ENCODE measurements at regions not wholly inside any gene's neighbourhood (a gene's known extent, or its start where the extent isn't known, plus 50 kb on each side); places are given as distances from the start of the nearest gene placed in this dataset.
"Not testable (repeated sequence)": the region's sequence is repeated elsewhere in the genome, so short reads cannot be mapped to it uniquely, and the experiment has no call there.

DNA sequence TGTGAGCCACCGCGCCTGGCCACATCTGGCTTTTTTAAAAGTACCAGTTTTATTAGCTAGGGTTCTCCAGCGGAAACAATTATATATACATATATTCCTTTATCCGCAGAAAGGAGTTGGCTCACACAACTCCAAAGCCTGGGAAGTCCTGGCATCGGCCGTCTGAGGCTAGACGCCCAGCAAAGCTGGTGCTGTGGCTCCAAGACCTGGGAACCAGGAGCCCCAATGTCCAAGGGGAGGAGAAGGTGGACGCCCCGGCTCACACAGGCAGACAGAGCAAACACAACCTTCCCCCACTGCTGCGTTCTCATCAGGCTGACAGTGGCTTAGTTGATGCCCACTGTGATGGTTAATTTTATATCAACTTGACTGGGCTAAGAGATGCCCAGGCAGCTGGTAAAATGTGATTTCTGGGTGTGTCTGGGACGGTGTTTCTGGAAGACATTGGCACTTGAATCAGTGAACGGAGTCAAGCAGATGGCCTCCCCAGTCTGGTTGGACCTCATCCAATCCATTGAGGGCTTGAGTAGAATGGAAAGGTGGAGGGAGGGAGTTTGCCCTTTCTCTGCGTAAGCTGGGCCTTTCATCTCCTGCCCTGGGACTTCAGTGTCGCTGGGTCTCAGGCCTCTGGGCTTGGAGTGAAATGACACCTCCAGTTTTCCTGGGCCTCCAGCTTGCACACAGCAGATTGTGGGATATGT, 904.4 kb downstream of the BRD1 start:
- no peaks in the 10 kb centered on the region for H3K36me3 ChIP-seq (ENCODE audit: insufficient read depth, low read length)
- H3K4me3 ChIP-seq (ENCODE audit: low read length), result no peak overlapping the region
- Mint-ChIP-seq H3K9me3 (peaks cover 0 to 3% (median 2%) of the 10 kb centered on the region in 5 donors), H3K27ac (no peak overlapping the region), H3K27me3 (peaks cover 7 to 17% of the 10 kb centered on the region in 2 donors), H3K36me3 (no peaks in the 10 kb centered on the region), H3K4me1 (no peaks in the 10 kb centered on the region), H3K4me3 (no peak overlapping the region)
- H3K27me3 ChIP-seq (ENCODE audit: insufficient read depth, low read length, poor library complexity, severe bottlenecking), result no peaks in the 10 kb centered on the region
- CTCF ChIA-PET, result no interaction called here
- no peak overlapping the region for H3K27ac ChIP-seq (ENCODE audit: low read depth, low read length)
- no peak for DNase-seq
- POLR2A ChIA-PET, result no interaction called here
- H3K9me3 ChIP-seq (ENCODE audit: low read length), result no peaks in the 10 kb centered on the region
- H3K4me1 ChIP-seq (ENCODE audit: insufficient read depth, low read length), result no peaks in the 10 kb centered on the region

DNA sequence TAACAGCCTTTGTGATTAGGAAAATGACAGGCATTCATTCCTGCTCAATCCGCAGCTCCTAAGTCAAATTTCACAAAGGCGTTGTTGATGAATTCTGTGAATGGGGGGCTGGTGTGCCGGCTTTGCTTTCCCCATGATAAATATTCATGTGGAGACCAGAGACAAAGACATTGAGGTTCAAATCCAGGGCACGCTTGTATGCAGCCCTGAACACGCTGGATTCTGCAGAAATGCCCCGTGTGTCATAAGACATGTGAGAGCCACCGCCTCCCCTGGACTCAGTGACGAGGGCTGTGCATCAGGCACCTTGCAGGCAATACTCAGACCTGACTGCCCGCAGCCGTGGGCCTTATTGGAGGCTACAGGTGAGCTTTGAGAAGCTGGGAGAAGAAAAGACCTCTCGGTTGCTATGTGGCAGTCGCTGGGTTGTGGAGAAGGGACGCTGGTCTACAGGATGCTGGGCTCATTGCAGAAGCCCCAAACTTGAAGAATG, 906.2 kb downstream of the BRD1 start:
- Mint-ChIP-seq H3K27ac (no peak overlapping the region), H3K9me3 (peaks cover 0 to 3% (median 2%) of the 10 kb centered on the region in 5 donors), H3K36me3 (no peaks in the 10 kb centered on the region), H3K4me3 (no peak overlapping the region), H3K27me3 (peaks cover 7 to 21% of the 10 kb centered on the region in 2 donors), H3K4me1 (no peaks in the 10 kb centered on the region)
- Histone ChIP-seq H3K27ac (ENCODE audit: low read depth, low read length) (no peak overlapping the region), H3K4me3 (ENCODE audit: low read length) (no peak overlapping the region), H3K9me3 (ENCODE audit: low read length) (no peaks in the 10 kb centered on the region), H3K27me3 (ENCODE audit: insufficient read depth, low read length, poor library complexity, severe bottlenecking) (no peaks in the 10 kb centered on the region), H3K4me1 (ENCODE audit: insufficient read depth, low read length) (no peaks in the 10 kb centered on the region), H3K36me3 (ENCODE audit: insufficient read depth, low read length) (no peaks in the 10 kb centered on the region)
- ChIA-PET POLR2A (no interaction called here), CTCF (no interaction called here)
- DNase-seq, result no peak

DNA sequence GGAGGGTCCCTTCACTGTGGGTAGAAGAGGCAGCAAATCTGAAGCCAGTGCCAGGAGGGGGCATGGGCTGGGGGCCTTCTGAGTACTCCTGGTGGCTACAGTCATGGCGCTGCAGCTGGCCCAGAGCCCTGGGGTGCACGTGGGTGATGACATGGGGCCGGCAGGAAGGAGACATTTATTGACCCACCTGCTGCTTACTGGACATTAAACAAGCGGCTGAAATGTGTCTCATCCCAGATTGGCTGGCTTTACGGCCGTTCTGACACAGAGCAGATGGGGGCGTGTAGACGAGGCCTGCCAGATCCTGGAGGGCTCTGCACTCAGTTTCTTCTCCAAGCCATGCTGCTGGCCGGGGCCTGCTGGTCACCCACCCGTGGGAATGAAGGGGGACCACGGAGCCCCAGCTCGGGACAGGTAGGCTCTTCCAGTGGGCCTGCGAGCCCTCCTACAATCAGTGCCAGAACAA, 906.9 kb downstream of the BRD1 start:
- CTCF ChIA-PET, result no interaction called here
- no peak overlapping the region for H3K4me3 Mint-ChIP-seq
- Histone ChIP-seq H3K36me3 (ENCODE audit: insufficient read depth, low read length) (no peaks in the 10 kb centered on the region), H3K4me1 (ENCODE audit: insufficient read depth, low read length) (no peaks in the 10 kb centered on the region), H3K27ac (ENCODE audit: low read depth, low read length) (no peak overlapping the region), H3K27me3 (ENCODE audit: insufficient read depth, low read length, poor library complexity, severe bottlenecking) (no peaks in the 10 kb centered on the region), H3K4me3 (ENCODE audit: low read length) (no peak overlapping the region), H3K9me3 (ENCODE audit: low read length) (no peaks in the 10 kb centered on the region)
- POLR2A ChIA-PET, result no interaction called here
- no peak for DNase-seq
- peaks cover 7 to 21% of the 10 kb centered on the region in 2 donors for H3K27me3 Mint-ChIP-seq
- H3K9me3 Mint-ChIP-seq, result peaks cover 0 to 3% (median 2%) of the 10 kb centered on the region in 5 donors
- no peaks in the 10 kb centered on the region for H3K4me1 Mint-ChIP-seq
- H3K36me3 Mint-ChIP-seq, result no peaks in the 10 kb centered on the region
- H3K27ac Mint-ChIP-seq, result no peak overlapping the region

DNA sequence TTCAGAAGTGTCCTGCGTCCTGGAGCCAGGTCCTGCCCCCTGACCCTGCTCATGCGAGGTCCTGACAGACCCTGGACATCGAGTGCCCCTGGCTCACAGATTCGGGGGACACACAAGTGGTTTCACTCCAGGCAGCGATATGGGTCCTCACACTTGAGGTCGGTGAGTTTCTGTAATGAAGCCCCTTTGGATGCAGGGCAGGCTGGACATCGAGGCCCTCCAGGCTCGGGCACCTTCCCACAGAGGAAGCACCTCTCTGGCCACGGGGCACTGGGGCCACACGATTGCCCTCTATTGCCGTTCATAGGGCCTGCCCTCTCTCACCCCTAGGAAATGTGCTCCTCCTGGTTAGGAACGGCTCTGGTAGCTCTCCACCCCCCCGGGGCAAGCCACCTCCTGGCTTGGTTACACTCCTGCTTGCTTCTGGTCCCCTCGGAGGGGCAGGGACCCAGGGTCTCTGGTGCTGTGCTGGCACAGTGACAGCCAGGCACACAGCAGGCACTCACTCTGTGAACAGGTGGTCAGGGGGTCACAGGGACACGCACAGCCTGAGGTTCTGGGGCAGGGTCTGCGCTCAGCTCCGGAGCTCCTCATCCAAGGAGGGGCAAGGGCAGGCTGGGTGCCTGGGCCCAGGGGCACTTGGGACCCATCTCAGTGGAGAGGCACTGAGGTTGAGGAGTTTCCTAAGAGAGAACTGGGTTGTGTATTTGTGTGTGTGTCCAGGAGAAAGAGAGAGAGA, 907.7 kb downstream of the BRD1 start:
- no peaks in the 10 kb centered on the region for H3K36me3 Mint-ChIP-seq
- H3K4me3 ChIP-seq (ENCODE audit: low read length), result no peak overlapping the region
- CTCF ChIA-PET, result no interaction called here
- H3K4me3 Mint-ChIP-seq, result no peak overlapping the region
- H3K27ac ChIP-seq (ENCODE audit: low read depth, low read length), result no peak overlapping the region
- H3K27me3 ChIP-seq (ENCODE audit: insufficient read depth, low read length, poor library complexity, severe bottlenecking), result no peaks in the 10 kb centered on the region
- no peaks in the 10 kb centered on the region for H3K9me3 ChIP-seq (ENCODE audit: low read length)
- H3K27ac Mint-ChIP-seq, result no peak overlapping the region
- H3K27me3 Mint-ChIP-seq, result peaks cover 6 to 17% of the 10 kb centered on the region in 2 donors
- no peaks in the 10 kb centered on the region for H3K4me1 ChIP-seq (ENCODE audit: insufficient read depth, low read length)
- no peak for DNase-seq
- POLR2A ChIA-PET, result no interaction called here
- H3K36me3 ChIP-seq (ENCODE audit: insufficient read depth, low read length), result no peaks in the 10 kb centered on the region
- peaks cover 0 to 3% (median 0%) of the 10 kb centered on the region in 5 donors for H3K9me3 Mint-ChIP-seq
- H3K4me1 Mint-ChIP-seq, result peaks cover 0 to under 1% (median 0%) of the 10 kb centered on the region in 3 donors

DNA sequence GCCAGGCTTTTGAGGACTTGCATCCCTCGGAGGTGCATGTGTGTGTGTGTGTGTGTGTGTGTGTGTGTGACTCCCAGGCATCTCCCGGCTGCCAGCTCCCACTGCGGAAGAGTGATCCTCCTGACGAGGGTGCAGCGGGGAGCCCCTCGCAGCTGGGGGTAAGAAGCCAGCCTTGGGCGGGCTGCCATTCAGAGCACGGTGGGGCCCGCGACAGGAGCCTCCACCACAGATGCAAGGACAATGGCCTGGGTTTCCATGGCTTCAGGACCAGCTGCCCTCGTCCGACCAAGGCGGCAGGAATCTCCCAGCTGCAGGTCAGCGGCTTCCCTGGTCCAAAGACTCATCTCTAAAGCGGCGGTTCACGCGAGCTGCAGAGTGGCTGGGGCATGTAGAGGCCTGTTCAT, 908.5 kb downstream of the BRD1 start:
- Mint-ChIP-seq H3K4me3 (no peak overlapping the region), H3K27me3 (peaks cover 6 to 16% of the 10 kb centered on the region in 2 donors), H3K9me3 (peaks cover 0 to 5% (median 0%) of the 10 kb centered on the region in 5 donors), H3K36me3 (no peaks in the 10 kb centered on the region), H3K4me1 (peaks cover 0 to 3% (median 0%) of the 10 kb centered on the region in 3 donors), H3K27ac (no peak overlapping the region)
- DNase-seq, result no peak
- CTCF ChIA-PET, result no interaction called here
- Histone ChIP-seq H3K27ac (ENCODE audit: low read depth, low read length) (no peak overlapping the region), H3K4me1 (ENCODE audit: insufficient read depth, low read length) (no peaks in the 10 kb centered on the region), H3K27me3 (ENCODE audit: insufficient read depth, low read length, poor library complexity, severe bottlenecking) (no peaks in the 10 kb centered on the region), H3K36me3 (ENCODE audit: insufficient read depth, low read length) (no peaks in the 10 kb centered on the region), H3K9me3 (ENCODE audit: low read length) (no peaks in the 10 kb centered on the region), H3K4me3 (ENCODE audit: low read length) (no peak overlapping the region)
- POLR2A ChIA-PET, result no interaction called here

- ChIA-PET CTCF (no interaction called here), POLR2A (no interaction called here)
- no peaks in the 10 kb centered on the region for H3K27me3 ChIP-seq (ENCODE audit: insufficient read depth, low read length, poor library complexity, severe bottlenecking)
- H3K9me3 Mint-ChIP-seq, result peaks cover 0 to 5% (median 0%) of the 10 kb centered on the region in 5 donors
- no peaks in the 10 kb centered on the region for H3K36me3 Mint-ChIP-seq
- H3K27ac Mint-ChIP-seq, result no peak overlapping the region
- no peak for DNase-seq
- no peaks in the 10 kb centered on the region for H3K36me3 ChIP-seq (ENCODE audit: insufficient read depth, low read length)
- peaks cover 0 to 3% (median 0%) of the 10 kb centered on the region in 3 donors for H3K4me1 Mint-ChIP-seq
- no peak overlapping the region for H3K27ac ChIP-seq (ENCODE audit: low read depth, low read length)
- H3K4me3 ChIP-seq (ENCODE audit: low read length), result no peak overlapping the region
- no peaks in the 10 kb centered on the region for H3K9me3 ChIP-seq (ENCODE audit: low read length)
- H3K4me3 Mint-ChIP-seq, result no peak overlapping the region
- H3K4me1 ChIP-seq (ENCODE audit: insufficient read depth, low read length), result no peaks in the 10 kb centered on the region
- peaks cover 3 to 16% of the 10 kb centered on the region in 2 donors for H3K27me3 Mint-ChIP-seq
Observed at GRCh38 chr22:48918585-48919186, 909.0 kb downstream of the BRD1 start.

DNA sequence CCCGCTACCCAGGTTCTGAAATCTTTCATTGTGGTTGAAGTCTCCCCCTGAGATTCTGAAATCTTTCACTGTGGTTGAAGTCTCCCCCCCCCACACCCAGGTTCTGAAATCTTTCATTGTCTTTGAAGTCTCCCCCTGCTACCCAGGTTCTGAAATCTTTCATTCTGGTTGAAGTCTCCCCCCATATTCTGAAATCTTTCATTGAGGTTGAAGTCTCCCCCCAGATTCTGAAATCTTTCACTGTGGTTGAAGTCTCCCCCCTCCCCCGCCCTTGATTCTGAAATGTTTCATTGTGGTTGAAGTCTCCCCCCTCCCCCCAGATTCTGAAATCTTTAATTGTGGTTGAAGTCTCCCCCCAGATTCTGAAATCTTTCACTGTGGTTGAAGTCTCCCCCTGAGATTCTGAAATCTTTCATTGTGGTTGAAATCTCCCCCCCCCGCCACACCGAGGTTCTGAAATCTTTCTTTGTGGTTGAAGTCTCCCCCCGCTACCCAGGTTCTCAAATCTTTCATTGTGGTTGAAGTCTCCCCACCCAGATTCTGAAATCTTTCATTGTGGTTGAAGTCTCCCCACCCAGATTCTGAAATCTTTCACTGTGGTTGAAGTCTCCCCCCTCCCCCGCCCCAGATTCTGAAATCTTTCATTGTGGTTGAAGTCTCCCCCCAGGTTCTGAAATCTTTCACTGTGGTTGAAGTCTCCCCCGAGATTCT, 915.2 kb downstream of the BRD1 start:
- H3K4me3 Mint-ChIP-seq, result peak overlapping the region in 4 of 7 donors; percentile 32 to 54 (median 44)
- peaks cover 13 to 30% (median 15%) of the 10 kb centered on the region in 3 donors for H3K4me1 Mint-ChIP-seq
- CTCF ChIA-PET; POLR2A ChIA-PET; H3K36me3 ChIP-seq (ENCODE audit: insufficient read depth, low read length); H3K27me3 ChIP-seq (ENCODE audit: insufficient read depth, low read length, poor library complexity, severe bottlenecking); H3K9me3 ChIP-seq (ENCODE audit: low read length); H3K4me3 ChIP-seq (ENCODE audit: low read length); H3K36me3 Mint-ChIP-seq; H3K9me3 Mint-ChIP-seq; H3K27ac ChIP-seq (ENCODE audit: low read depth, low read length): not testable (repeated sequence)
- H3K27ac Mint-ChIP-seq, result peak overlapping the region in 2 of 8 donors; percentile 47 to 56
- DNase-seq, result peak in 1 of 5 donors; percentile 41
- H3K27me3 Mint-ChIP-seq, result peaks cover 2 to 13% of the 10 kb centered on the region in 2 donors
- peaks cover 13% of the 10 kb centered on the region for H3K4me1 ChIP-seq (ENCODE audit: insufficient read depth, low read length)

Measured in CD8-positive, alpha-beta memory T cell (primary cell).